HCT116 (cell line): ENCODE measurements at regions not wholly inside any gene's neighbourhood (a gene's known extent, or its start where the extent isn't known, plus 50 kb on each side); places are given as distances from the start of the nearest gene placed in this dataset.

ENCODE experiments used
- ATAC-seq: fragments of 200-7000 bp; cut with Tn5 transposase; 2 replicates; pipeline ENCODE4 v1.9.1; 2020; ENCODE audit warnings: mild to moderate bottlenecking, moderate library complexity
- BruUV-seq: library from RNA; stranded (reverse); fragments of 400-500 nt; replicated peaks from 2 replicates; lab custom pipeline; 2021; lab: Mats Ljungman, UMichigan
- CTCF ChIA-PET: fragments of 300-600 bp; sonication (Branson Sonifier 250); formaldehyde crosslinking; loops from one replicate; lab custom pipeline; 2021; ENCODE audit warnings: antibody characterized with exemption; lab: Charles Lee
- POLR2A ChIA-PET: fragments of 300-600, 350-600 bp; sonication (Branson Sonifier 250); formaldehyde crosslinking; loops from one replicate; lab custom pipeline; 2021; ENCODE audit warnings: antibody characterized with exemption; lab: Charles Lee
- RAD21 ChIA-PET, 2 experiments: fragments of 300-600 bp; sonication (Branson Sonifier 250); formaldehyde crosslinking; loops; one replicate each; lab custom pipeline; 2023; ENCODE audit warnings: low total read pairs in 2 of 2; ENCODE audit not compliant: uncharacterized antibody in 2 of 2, unreplicated experiment in 2 of 2, low non-redundant PET in 1 of 2; lab: Charles Lee
- DNase-seq: peaks from one replicate; pipeline ENCODE4 v3.0.0-alpha.2; 2010; ENCODE audit warnings: low read depth, low spot score
- H2AFZ ChIP-seq: fragments of 200-600 bp; shearing (Covaris generic), sonication (generic); 2 replicates; pipeline ENCODE4 v1.6.1; 2017; ENCODE audit warnings: low read depth, mixed run types, mixed read lengths, antibody characterized with exemption, low read length; ENCODE audit not compliant: poor library complexity, severe bottlenecking
- H3K27ac ChIP-seq: 2 replicates; pipeline ENCODE4 v1.5.1; 2012; ENCODE audit warnings: low read depth, low read length
- H3K27me3 ChIP-seq: fragments of 200-600 bp; sonication (generic); 2 replicates; pipeline ENCODE4 v1.6.1; 2016; ENCODE audit warnings: mixed run types, low read length, mixed read lengths; ENCODE audit not compliant: insufficient read depth
- H3K36me3 ChIP-seq, 2 experiments: fragments of 200-500 bp in 1 of 2; fragments of 200-600 bp in 1 of 2; sonication (Bioruptor generic) in 1 of 2; sonication (generic) in 1 of 2; 2 replicates each; pipeline versions ENCODE4 v1.5.1 to v1.6.1; 2014 to 2016; ENCODE audit warnings: low read length in 2 of 2, inconsistent platforms in 1 of 2, mixed read lengths in 1 of 2, mixed run types in 1 of 2; ENCODE audit not compliant: insufficient read depth in 2 of 2, control insufficient read depth in 1 of 2
- H3K4me1 ChIP-seq, 2 experiments: fragments of 200-600 bp in 1 of 2; sonication (generic) in 1 of 2; 2 replicates each; pipeline versions ENCODE4 v1.5.1 to v1.6.1; 2012 to 2017; ENCODE audit warnings: low read length in 2 of 2, inconsistent platforms in 1 of 2, mild to moderate bottlenecking in 1 of 2, mixed read lengths in 1 of 2, mixed run types in 1 of 2, moderate library complexity in 1 of 2; ENCODE audit not compliant: insufficient read depth in 2 of 2, control insufficient read depth in 1 of 2
- H3K4me2 ChIP-seq: fragments of 200-600 bp; sonication (generic); 2 replicates; pipeline ENCODE4 v1.6.1; 2017; ENCODE audit warnings: mixed run types, low read length, mixed read lengths
- H3K4me3 ChIP-seq, 2 experiments: fragments of 200-600 bp in 1 of 2; sonication (generic) in 1 of 2; replicated peaks in 1 of 2; 2 replicates each; pipeline ENCODE4 v1.5.1; 2011 to 2016; ENCODE audit warnings: low read length in 2 of 2, control low read depth in 1 of 2, low read depth in 1 of 2, mild to moderate bottlenecking in 1 of 2, mixed read lengths in 1 of 2, mixed run types in 1 of 2
- H3K79me2 ChIP-seq: fragments of 200-600 bp; sonication (generic); 2 replicates; pipeline ENCODE4 v1.6.1; 2017; ENCODE audit warnings: mild to moderate bottlenecking, mixed run types, low read length, moderate library complexity, mixed read lengths; ENCODE audit not compliant: insufficient read depth
- H3K9ac ChIP-seq: fragments of 200-600 bp; sonication (generic); 2 replicates; pipeline ENCODE4 v1.6.1; 2016; ENCODE audit warnings: low read length, mixed read lengths
- H3K9me2 ChIP-seq: fragments of 200-600 bp; sonication (generic), shearing (Covaris generic); 2 replicates; pipeline ENCODE4 v1.6.1; 2017; ENCODE audit warnings: mixed run types, mild to moderate bottlenecking, moderate library complexity; ENCODE audit not compliant: insufficient read depth
- H3K9me3 ChIP-seq, 2 experiments: fragments of 200-500 bp in 1 of 2; fragments of 200-600 bp in 1 of 2; sonication (Bioruptor generic) in 1 of 2; sonication (generic) in 1 of 2; 2 replicates each; pipeline ENCODE4 v1.6.1; 2014 to 2017; ENCODE audit warnings: low read length in 2 of 2, mixed read lengths in 2 of 2, inconsistent platforms in 1 of 2, low read depth in 1 of 2, mild to moderate bottlenecking in 1 of 2, mixed run types in 1 of 2, moderate library complexity in 1 of 2; ENCODE audit not compliant: control insufficient read depth in 1 of 2, insufficient read depth in 1 of 2
- H4K20me1 ChIP-seq: fragments of 200-600 bp; sonication (generic), shearing (Covaris generic); 2 replicates; pipeline ENCODE4 v1.6.1; 2017; ENCODE audit warnings: mixed run types, mild to moderate bottlenecking, moderate library complexity; ENCODE audit not compliant: insufficient read depth
- ELF1 ChIP-seq: IDR thresholded peaks from 2 replicates; pipeline ENCODE4 v1.6.1; 2012; ENCODE audit warnings: low read depth, borderline replicate concordance
- EZH2 ChIP-seq: fragments of 200-600 bp; sonication (generic); IDR thresholded peaks from 2 replicates; pipeline ENCODE4 v1.6.1; 2017; ENCODE audit warnings: antibody characterized with exemption, mixed run types
- EZH2phosphoT487 ChIP-seq: fragments of 200-600 bp; IDR thresholded peaks from 2 replicates; pipeline ENCODE4 v1.6.1; 2018; ENCODE audit warnings: antibody characterized with exemption, borderline replicate concordance
- FOSL1 ChIP-seq: IDR thresholded peaks from 2 replicates; pipeline ENCODE4 v1.6.1; 2012; ENCODE audit warnings: low read depth
- JUND ChIP-seq: IDR thresholded peaks from 2 replicates; pipeline ENCODE4 v1.6.1; 2012
- POLR2A ChIP-seq: IDR thresholded peaks from 2 replicates; pipeline ENCODE4 v1.7.0; 2011; ENCODE audit warnings: borderline replicate concordance; ENCODE audit not compliant: insufficient read depth, insufficient read length; ENCODE audit errors: extremely low read depth
- RAD21 ChIP-seq: IDR thresholded peaks from 2 replicates; pipeline ENCODE4 v1.6.1; 2012; ENCODE audit warnings: low read depth, mild to moderate bottlenecking
- SP1 ChIP-seq: IDR thresholded peaks from 2 replicates; pipeline ENCODE4 v1.6.1; 2012; ENCODE audit warnings: low read depth
- SRF ChIP-seq: IDR thresholded peaks from 2 replicates; pipeline ENCODE4 v1.6.1; 2012; ENCODE audit warnings: low read depth
- TCF7L2 ChIP-seq: IDR thresholded peaks from 2 replicates; pipeline ENCODE4 v1.7.0; 2011; ENCODE audit warnings: borderline replicate concordance, inconsistent platforms; ENCODE audit not compliant: insufficient read depth, insufficient read length; ENCODE audit errors: extremely low read depth
- YY1 ChIP-seq: IDR thresholded peaks from 2 replicates; pipeline ENCODE4 v1.6.1; 2011; ENCODE audit warnings: low read length, low read depth, moderate library complexity, mild to moderate bottlenecking; ENCODE audit not compliant: insufficient replicate concordance; ENCODE audit errors: extremely low read depth
- ZFX ChIP-seq: fragments of 450-650 bp; IDR thresholded peaks from 2 replicates; pipeline ENCODE4 v1.6.1; 2017
- ZNF274 ChIP-seq: fragments of 200-500 bp; sonication (Bioruptor generic); IDR thresholded peaks from 2 replicates; pipeline ENCODE4 v1.6.1; 2014; ENCODE audit warnings: mild to moderate bottlenecking, low read depth, low read length, inconsistent platforms
- intact Hi-C: fragments of 100-400 bp; cut with micrococcal nuclease; formaldehyde crosslinking; loops from 2 replicates; pipeline ENCODE4 v1.10.0; 2022
- TF ChIP-seq, protein P1 (sequence below): IDR thresholded peaks from 2 replicates; pipeline ENCODE4 v1.6.1; 2012
- TF ChIP-seq, protein P2 (sequence below), 3 experiments: fragments of 200-600 bp in 1 of 3; sonication (generic) in 1 of 3; IDR thresholded peaks in 2 of 3; conservative IDR thresholded peaks in 1 of 3; 2 replicates each; pipeline ENCODE4 v1.5.1; 2012 to 2017; ENCODE audit warnings: low read depth in 2 of 3, low read length in 2 of 3, antibody characterized with exemption in 1 of 3, borderline replicate concordance in 1 of 3, control low read depth in 1 of 3, mild to moderate bottlenecking in 1 of 3, mixed read lengths in 1 of 3, mixed run types in 1 of 3, moderate library complexity in 1 of 3; ENCODE audit not compliant: insufficient read depth in 1 of 3
- TF ChIP-seq, protein P3 (sequence below): IDR thresholded peaks from 2 replicates; pipeline ENCODE4 v1.6.1; 2012; ENCODE audit warnings: low read depth

DNA sequence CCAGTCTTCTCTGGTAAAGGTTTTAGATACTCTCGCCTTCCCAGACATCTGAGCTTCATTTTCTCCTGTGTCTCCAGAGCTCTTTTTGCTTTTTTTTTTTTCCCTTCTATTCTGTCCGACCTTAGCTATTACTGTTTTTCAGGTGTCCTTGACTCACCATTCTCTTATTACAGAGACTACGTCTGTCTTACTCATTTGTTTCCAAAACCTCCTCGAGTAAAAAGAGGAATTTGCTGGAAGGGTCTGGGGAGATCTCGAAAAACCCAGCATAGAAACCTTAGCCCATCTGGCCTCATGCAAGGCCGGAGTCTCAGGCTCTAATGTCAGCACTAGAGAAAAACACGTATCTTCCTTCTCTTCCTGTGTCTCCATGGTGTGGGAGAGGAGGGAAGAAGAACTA, 109.2 kb upstream of the CARMIL1 start:
- ChIA-PET CTCF (no interaction called here), RAD21 (no interaction called here), POLR2A (no interaction called here)
- H2AFZ ChIP-seq = no peak overlapping the region
- no peak overlapping the region for H3K27ac ChIP-seq
- intact Hi-C loops = no loop called here
- no peak overlapping the region for H3K9ac ChIP-seq
- no peaks in the 10 kb centered on the region for H3K79me2 ChIP-seq
- DNase-seq (no peak), ATAC-seq (no peak)
- no peak overlapping the region for H3K4me3 ChIP-seq
- H3K4me1 ChIP-seq = peaks cover 17 to 23% of the 10 kb centered on the region in 2 experiments
- H3K27me3 ChIP-seq = no peaks in the 10 kb centered on the region
- no TSS peak for BruUV-seq
- TF ChIP-seq ELF1 (no peak), RAD21 (no peak), FOSL1 (no peak), SRF (no peak), JUND (no peak), ZFX (no peak), YY1 (no peak), TCF7L2 (no peak), SP1 (no peak), POLR2A (no peak), ZNF274 (no peak), EZH2phosphoT487 (no peak), EZH2 (no peak)
- TF ChIP-seq, protein P1, sequence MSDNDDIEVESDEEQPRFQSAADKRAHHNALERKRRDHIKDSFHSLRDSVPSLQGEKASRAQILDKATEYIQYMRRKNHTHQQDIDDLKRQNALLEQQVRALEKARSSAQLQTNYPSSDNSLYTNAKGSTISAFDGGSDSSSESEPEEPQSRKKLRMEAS = no peak
- no peaks in the 10 kb centered on the region for H3K9me3 ChIP-seq
- no peak overlapping the region for H3K4me2 ChIP-seq
- H3K36me3 ChIP-seq = no peaks in the 10 kb centered on the region
- H4K20me1 ChIP-seq = no peaks in the 10 kb centered on the region
- no peaks in the 10 kb centered on the region for H3K9me2 ChIP-seq

DNA sequence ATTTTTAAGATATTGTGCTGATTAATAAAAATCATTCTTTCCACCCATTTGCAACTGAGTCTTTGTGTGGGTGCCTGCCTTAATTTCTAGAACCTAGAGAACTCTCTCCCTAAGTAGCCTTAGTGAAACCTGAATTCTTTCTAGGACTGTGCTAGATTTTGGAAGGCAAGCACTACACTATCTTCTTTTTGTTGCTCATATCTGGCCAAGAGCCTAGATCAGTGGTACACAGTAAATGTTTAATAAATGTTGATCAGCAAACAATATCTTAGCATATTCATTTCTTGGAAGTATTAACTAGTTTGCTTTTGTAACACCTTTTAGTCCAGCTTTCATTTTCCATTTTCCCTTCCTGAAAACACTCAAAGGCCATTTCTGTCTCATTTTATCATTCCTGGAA, 108.5 kb upstream of the CARMIL1 start:
- no peaks in the 10 kb centered on the region for H3K79me2 ChIP-seq
- no peak overlapping the region for H2AFZ ChIP-seq
- H3K4me3 ChIP-seq = no peak overlapping the region
- ChIA-PET RAD21 (no interaction called here), CTCF (no interaction called here), POLR2A (no interaction called here)
- no TSS peak for BruUV-seq
- H3K27me3 ChIP-seq = no peaks in the 10 kb centered on the region
- intact Hi-C loops = no loop called here
- ATAC-seq (no peak), DNase-seq (no peak)
- no peak overlapping the region for H3K9ac ChIP-seq
- no peaks in the 10 kb centered on the region for H3K9me3 ChIP-seq
- no peak overlapping the region for H3K27ac ChIP-seq
- H3K36me3 ChIP-seq = no peaks in the 10 kb centered on the region
- H4K20me1 ChIP-seq = no peaks in the 10 kb centered on the region
- no peak overlapping the region for H3K4me2 ChIP-seq
- H3K9me2 ChIP-seq = no peaks in the 10 kb centered on the region
- peaks cover 19 to 29% of the 10 kb centered on the region in 2 experiments for H3K4me1 ChIP-seq
- TF ChIP-seq TCF7L2 = no peak
- TF ChIP-seq EZH2phosphoT487 = no peak
- TF ChIP-seq EZH2 = no peak
- no peak for TF ChIP-seq SP1
- TF ChIP-seq, protein P2, sequence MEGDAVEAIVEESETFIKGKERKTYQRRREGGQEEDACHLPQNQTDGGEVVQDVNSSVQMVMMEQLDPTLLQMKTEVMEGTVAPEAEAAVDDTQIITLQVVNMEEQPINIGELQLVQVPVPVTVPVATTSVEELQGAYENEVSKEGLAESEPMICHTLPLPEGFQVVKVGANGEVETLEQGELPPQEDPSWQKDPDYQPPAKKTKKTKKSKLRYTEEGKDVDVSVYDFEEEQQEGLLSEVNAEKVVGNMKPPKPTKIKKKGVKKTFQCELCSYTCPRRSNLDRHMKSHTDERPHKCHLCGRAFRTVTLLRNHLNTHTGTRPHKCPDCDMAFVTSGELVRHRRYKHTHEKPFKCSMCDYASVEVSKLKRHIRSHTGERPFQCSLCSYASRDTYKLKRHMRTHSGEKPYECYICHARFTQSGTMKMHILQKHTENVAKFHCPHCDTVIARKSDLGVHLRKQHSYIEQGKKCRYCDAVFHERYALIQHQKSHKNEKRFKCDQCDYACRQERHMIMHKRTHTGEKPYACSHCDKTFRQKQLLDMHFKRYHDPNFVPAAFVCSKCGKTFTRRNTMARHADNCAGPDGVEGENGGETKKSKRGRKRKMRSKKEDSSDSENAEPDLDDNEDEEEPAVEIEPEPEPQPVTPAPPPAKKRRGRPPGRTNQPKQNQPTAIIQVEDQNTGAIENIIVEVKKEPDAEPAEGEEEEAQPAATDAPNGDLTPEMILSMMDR (IDR thresholded peaks at IDR 0.05 in 2 of 3, conservative IDR thresholded peaks at IDR 0.05 in 1 of 3; ENCODE audit: borderline replicate concordance in 1 of 3, insufficient read depth in 1 of 3, low read depth in 2 of 3, low read length in 2 of 3) = no peak
- no peak for TF ChIP-seq POLR2A
- TF ChIP-seq, protein P3, sequence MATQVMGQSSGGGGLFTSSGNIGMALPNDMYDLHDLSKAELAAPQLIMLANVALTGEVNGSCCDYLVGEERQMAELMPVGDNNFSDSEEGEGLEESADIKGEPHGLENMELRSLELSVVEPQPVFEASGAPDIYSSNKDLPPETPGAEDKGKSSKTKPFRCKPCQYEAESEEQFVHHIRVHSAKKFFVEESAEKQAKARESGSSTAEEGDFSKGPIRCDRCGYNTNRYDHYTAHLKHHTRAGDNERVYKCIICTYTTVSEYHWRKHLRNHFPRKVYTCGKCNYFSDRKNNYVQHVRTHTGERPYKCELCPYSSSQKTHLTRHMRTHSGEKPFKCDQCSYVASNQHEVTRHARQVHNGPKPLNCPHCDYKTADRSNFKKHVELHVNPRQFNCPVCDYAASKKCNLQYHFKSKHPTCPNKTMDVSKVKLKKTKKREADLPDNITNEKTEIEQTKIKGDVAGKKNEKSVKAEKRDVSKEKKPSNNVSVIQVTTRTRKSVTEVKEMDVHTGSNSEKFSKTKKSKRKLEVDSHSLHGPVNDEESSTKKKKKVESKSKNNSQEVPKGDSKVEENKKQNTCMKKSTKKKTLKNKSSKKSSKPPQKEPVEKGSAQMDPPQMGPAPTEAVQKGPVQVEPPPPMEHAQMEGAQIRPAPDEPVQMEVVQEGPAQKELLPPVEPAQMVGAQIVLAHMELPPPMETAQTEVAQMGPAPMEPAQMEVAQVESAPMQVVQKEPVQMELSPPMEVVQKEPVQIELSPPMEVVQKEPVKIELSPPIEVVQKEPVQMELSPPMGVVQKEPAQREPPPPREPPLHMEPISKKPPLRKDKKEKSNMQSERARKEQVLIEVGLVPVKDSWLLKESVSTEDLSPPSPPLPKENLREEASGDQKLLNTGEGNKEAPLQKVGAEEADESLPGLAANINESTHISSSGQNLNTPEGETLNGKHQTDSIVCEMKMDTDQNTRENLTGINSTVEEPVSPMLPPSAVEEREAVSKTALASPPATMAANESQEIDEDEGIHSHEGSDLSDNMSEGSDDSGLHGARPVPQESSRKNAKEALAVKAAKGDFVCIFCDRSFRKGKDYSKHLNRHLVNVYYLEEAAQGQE = no peak
- TF ChIP-seq ZFX = no peak
- TF ChIP-seq, protein P1 = no peak
